Stomach (tissue), 8 donors: ENCODE measurements at regions not wholly inside any gene's neighbourhood (a gene's known extent, or its start where the extent isn't known, plus 50 kb on each side); places are given as distances from the start of the nearest gene placed in this dataset.

Source experiments
- DNase-seq, 2 donors: peaks; one replicate each; pipeline versions ENCODE4 v3.0.0 to v3.0.0-alpha.2; 2013 to 2019
- H3K27ac ChIP-seq, 5 donors: fragments of 200-600 bp in 4 of 5; sonication (generic) in 4 of 5; one replicate each; pipeline ENCODE4 v1.5.1; 2013 to 2019; ENCODE audit warnings: mild to moderate bottlenecking in 1 of 5, moderate library complexity in 1 of 5
- H3K27me3 ChIP-seq, 3 donors: fragments of 200-600 bp; sonication (generic); one replicate each; pipeline ENCODE4 v1.5.1; 2017 to 2019; ENCODE audit warnings: mixed run types in 1 of 3
- H3K36me3 ChIP-seq, 4 donors: fragments of 200-600 bp; sonication (generic); 1 replicate in 3 of 4; 2 replicates in 1 of 4; pipeline ENCODE4 v1.5.1; 2016 to 2019
- H3K4me1 ChIP-seq, 4 donors: fragments of 200-600 bp; sonication (generic); one replicate each; pipeline ENCODE4 v1.5.1; 2016 to 2019
- H3K4me3 ChIP-seq, 4 donors: fragments of 200-600 bp; sonication (generic) in 3 of 4; one replicate each; pipeline ENCODE4 v1.5.1; 2016 to 2019; ENCODE audit warnings: mild to moderate bottlenecking in 1 of 4
- H3K9me3 ChIP-seq, 4 donors: fragments of 200-600 bp; sonication (generic); one replicate each; pipeline ENCODE4 v1.5.1; 2016 to 2019
- EP300 ChIP-seq: sonication (generic); formaldehyde crosslinking; IDR thresholded peaks from one replicate; pipeline ENCODE4 v1.6.1; 2017; ENCODE audit warnings: antibody characterized with exemption
- POLR2A ChIP-seq, 4 donors: fragments of 450-650 bp; IDR thresholded peaks; one replicate each; pipeline ENCODE4 v1.6.1; 2016; ENCODE audit warnings: antibody characterized with exemption in 4 of 4, control low read depth in 2 of 4, mild to moderate bottlenecking in 1 of 4, moderate library complexity in 1 of 4
- POLR2AphosphoS5 ChIP-seq, 3 donors: sonication (generic); formaldehyde crosslinking; IDR thresholded peaks; one replicate each; pipeline ENCODE4 v1.6.1; 2016; ENCODE audit warnings: antibody characterized with exemption in 3 of 3
- WGBS, 5 donors: extraction: QIAGEN DNeasy Blood & Tissue Kit in 3 of 5; methylation state at CpG; one replicate each; pipeline versions ENCODE4 v1.1.5 to v1.1.7; 2013 to 2018; 5-methylcytosine and 5-hydroxymethylcytosine counted together
- intact Hi-C: fragments of 100-400 bp; cut with DNase I; formaldehyde crosslinking; loops from one replicate; pipeline ENCODE4 v1.15.1; 2023; ENCODE audit warnings: low total_unique reads
- TF ChIP-seq, protein P1 (sequence below), 7 experiments: fragments of 450-650 bp in 4 of 7; fragments of 200-600 bp in 3 of 7; sonication (generic) in 3 of 7; IDR thresholded peaks; one replicate each; pipeline ENCODE4 v1.5.1; 2016 to 2019; ENCODE audit warnings: antibody characterized with exemption in 7 of 7, control low read depth in 2 of 7, mild to moderate bottlenecking in 1 of 7
- donor health status: healthy with polysubstance abuse.
- donor health status: Bipolar disorder and iron deficiency.
- donor health status: healthy.

DNA sequence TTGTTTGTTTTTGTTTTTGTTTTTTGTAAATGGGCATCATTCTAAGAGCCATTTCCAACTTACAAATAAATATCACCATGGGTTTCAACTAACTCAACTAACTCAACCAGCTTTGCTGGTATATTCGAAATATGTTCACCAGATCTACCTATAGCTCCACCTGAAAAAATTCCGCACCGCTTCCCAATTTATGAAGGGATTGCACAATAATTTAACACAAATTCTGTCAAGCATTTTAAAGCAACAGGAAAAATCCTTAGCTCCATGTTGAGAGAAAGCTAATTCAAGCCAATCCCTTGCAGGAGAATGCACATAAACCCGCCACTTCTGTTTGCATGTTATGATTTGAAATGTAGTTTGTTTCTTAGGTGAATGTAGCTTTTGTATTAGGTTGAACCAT is 417.8 kb downstream of the EFNB2 start:
- intact Hi-C loops = no loop called here
- Histone ChIP-seq H3K27me3 (no peaks in the 10 kb centered on the region), H3K4me1 (no peaks in the 10 kb centered on the region), H3K9me3 (no peaks in the 10 kb centered on the region), H3K4me3 (no peak overlapping the region), H3K27ac (no peak overlapping the region), H3K36me3 (no peaks in the 10 kb centered on the region)
- WGBS, 5 donors = 82 to 97% (median 96%) methylated on average over 4 of the region's 4 CpGs
- no peak for TF ChIP-seq POLR2AphosphoS5 (IDR thresholded peaks at IDR 0.05)
- no peak for TF ChIP-seq POLR2A (IDR thresholded peaks at IDR 0.05)
- TF ChIP-seq, protein P1, sequence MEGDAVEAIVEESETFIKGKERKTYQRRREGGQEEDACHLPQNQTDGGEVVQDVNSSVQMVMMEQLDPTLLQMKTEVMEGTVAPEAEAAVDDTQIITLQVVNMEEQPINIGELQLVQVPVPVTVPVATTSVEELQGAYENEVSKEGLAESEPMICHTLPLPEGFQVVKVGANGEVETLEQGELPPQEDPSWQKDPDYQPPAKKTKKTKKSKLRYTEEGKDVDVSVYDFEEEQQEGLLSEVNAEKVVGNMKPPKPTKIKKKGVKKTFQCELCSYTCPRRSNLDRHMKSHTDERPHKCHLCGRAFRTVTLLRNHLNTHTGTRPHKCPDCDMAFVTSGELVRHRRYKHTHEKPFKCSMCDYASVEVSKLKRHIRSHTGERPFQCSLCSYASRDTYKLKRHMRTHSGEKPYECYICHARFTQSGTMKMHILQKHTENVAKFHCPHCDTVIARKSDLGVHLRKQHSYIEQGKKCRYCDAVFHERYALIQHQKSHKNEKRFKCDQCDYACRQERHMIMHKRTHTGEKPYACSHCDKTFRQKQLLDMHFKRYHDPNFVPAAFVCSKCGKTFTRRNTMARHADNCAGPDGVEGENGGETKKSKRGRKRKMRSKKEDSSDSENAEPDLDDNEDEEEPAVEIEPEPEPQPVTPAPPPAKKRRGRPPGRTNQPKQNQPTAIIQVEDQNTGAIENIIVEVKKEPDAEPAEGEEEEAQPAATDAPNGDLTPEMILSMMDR (IDR thresholded peaks at IDR 0.05) = no peak
- TF ChIP-seq EP300 = no peak
- DNase-seq = no peak

DNA sequence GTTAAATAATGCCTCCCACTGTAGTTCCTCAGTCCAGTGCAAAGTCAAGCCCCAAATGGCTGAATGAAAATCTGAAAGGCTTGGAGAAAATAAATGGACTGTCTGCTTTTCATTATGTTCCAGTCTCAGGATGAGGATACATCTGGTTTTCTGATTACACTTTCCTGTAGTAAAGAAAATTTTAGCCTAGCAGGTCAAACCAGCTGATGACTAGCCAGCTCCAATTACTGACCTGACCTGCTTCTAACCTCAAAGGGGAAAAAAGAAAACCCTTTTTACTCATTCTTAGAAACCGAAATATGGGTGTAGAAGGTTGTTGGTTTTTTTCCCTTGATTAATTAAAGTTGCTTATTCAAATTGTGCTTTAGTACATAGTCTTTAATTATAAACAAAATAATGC is 418.4 kb downstream of the EFNB2 start:
- H3K4me3 ChIP-seq = no peak overlapping the region
- H3K27me3 ChIP-seq = no peaks in the 10 kb centered on the region
- WGBS, 5 donors = 50 to 66% (median 62%) methylated on average over 1 of the region's 1 CpG
- no peaks in the 10 kb centered on the region for H3K36me3 ChIP-seq
- intact Hi-C loops = no loop called here
- TF ChIP-seq, protein P1 (IDR thresholded peaks at IDR 0.05) = no peak
- TF ChIP-seq EP300 (no peak), POLR2A (IDR thresholded peaks at IDR 0.05) (no peak), POLR2AphosphoS5 (IDR thresholded peaks at IDR 0.05) (no peak)
- no peak overlapping the region for H3K27ac ChIP-seq
- DNase-seq = no peak
- H3K9me3 ChIP-seq = no peaks in the 10 kb centered on the region
- H3K4me1 ChIP-seq = no peaks in the 10 kb centered on the region

DNA sequence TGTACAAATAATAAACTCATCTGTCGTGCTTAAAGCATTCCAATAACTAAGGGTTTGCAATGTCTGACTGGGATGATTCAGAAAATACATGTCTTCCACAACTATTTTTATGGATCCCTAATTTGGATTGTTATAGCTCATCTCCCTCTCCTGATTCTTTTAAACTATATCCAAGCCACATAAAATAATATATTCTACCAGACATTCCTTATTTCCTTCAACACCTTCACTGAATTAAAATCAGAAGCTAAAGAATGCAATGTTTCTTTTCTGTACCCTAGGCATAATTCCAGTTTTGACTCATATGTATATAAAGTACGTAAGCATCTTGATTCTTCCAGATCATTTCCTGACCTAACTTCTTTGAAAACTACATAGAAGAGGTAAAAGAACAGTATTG is 420.4 kb downstream of the EFNB2 start:
- H3K36me3 ChIP-seq = no peaks in the 10 kb centered on the region
- DNase-seq = no peak
- H3K9me3 ChIP-seq = no peaks in the 10 kb centered on the region
- no peak overlapping the region for H3K27ac ChIP-seq
- TF ChIP-seq POLR2A (IDR thresholded peaks at IDR 0.05) = no peak
- TF ChIP-seq EP300 = no peak
- TF ChIP-seq, protein P1 (IDR thresholded peaks at IDR 0.05) = no peak
- TF ChIP-seq POLR2AphosphoS5 (IDR thresholded peaks at IDR 0.05) = no peak
- no peaks in the 10 kb centered on the region for H3K27me3 ChIP-seq
- no peak overlapping the region for H3K4me3 ChIP-seq
- intact Hi-C loops = no loop called here
- 76 to 86% (median 79%) methylated on average over 2 of the region's 2 CpGs for WGBS, 5 donors
- no peaks in the 10 kb centered on the region for H3K4me1 ChIP-seq

DNA sequence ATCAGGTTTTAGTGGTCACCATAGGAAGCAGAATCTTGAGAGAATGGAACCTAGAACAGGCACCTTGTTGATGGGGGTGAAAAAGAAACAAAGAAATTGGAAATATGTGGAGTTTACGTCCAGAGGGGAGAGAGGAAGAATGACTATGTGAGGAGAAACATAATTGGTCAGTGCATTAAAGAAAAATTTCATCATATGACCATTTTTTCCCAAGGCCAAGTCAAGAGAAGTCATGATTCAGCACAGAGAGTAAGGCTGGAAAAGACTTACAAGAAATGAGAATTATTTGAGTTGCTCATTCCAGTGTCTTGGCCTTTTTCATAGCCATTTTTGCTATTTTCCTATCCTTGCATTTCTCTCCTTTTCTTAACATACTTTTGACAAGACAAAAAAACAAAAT is 421.7 kb downstream of the EFNB2 start:
- intact Hi-C loops = no loop called here
- WGBS, 5 donors = 62 to 92% (median 84%) methylated on average over 1 of the region's 1 CpG

DNA sequence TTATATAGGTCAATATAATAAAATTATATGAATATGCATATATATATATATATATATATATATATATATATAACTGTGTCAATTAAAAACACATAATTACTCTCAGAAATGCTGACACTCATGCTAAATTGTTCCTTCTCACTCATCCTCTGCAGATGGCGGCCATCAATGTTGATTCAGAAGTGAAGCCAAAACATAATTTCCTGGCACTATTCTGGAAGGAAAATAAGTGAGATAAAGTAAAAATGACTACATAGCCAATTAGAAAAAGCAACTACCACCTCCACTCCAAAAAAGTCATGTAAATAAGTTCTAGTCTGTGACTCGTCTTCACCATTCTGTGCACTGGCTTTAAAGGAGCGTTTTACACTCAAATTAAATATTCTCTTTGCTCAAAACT is 423.3 kb downstream of the EFNB2 start:
- TF ChIP-seq, protein P1 (IDR thresholded peaks at IDR 0.05) = no peak
- no peak for TF ChIP-seq POLR2A (IDR thresholded peaks at IDR 0.05)
- TF ChIP-seq POLR2AphosphoS5 (IDR thresholded peaks at IDR 0.05) = no peak
- Histone ChIP-seq H3K4me1 (no peaks in the 10 kb centered on the region), H3K27me3 (no peaks in the 10 kb centered on the region), H3K27ac (no peak overlapping the region), H3K36me3 (no peaks in the 10 kb centered on the region), H3K9me3 (no peaks in the 10 kb centered on the region), H3K4me3 (no peak overlapping the region)
- no peak for DNase-seq
- intact Hi-C loops = no loop called here
- WGBS, 5 donors = 85 to 92% (median 89%) methylated on average over 3 of the region's 3 CpGs

More for the DNA sequence above, 421.7 kb downstream of the EFNB2 start:
- Histone ChIP-seq H3K9me3 (no peaks in the 10 kb centered on the region), H3K27ac (no peak overlapping the region), H3K27me3 (no peaks in the 10 kb centered on the region), H3K4me1 (no peaks in the 10 kb centered on the region), H3K36me3 (no peaks in the 10 kb centered on the region), H3K4me3 (no peak overlapping the region)
- TF ChIP-seq POLR2AphosphoS5 (IDR thresholded peaks at IDR 0.05) = no peak
- no peak for TF ChIP-seq EP300
- DNase-seq = no peak
